Esophagus muscularis mucosa (tissue), 4 donors: ENCODE measurements at regions not wholly inside any gene's neighbourhood (a gene's known extent, or its start where the extent isn't known, plus 50 kb on each side); places are given as distances from the start of the nearest gene placed in this dataset.

Source experiments
- DNase-seq: peaks from one replicate; pipeline ENCODE4 v3.0.0-alpha.2; 2017; ENCODE audit errors: extremely low spot score
- H3K27ac ChIP-seq, 4 donors: fragments of 200-600 bp; sonication (generic); replicated peaks in 1 of 4; 1 replicate in 3 of 4; 2 replicates in 1 of 4; pipeline ENCODE4 v1.5.1; 2016 to 2019; ENCODE audit warnings: mild to moderate bottlenecking in 1 of 4
- H3K27me3 ChIP-seq, 4 donors: fragments of 200-600 bp; sonication (generic); one replicate each; pipeline versions ENCODE4 v1.5.1 to v1.6.0; 2016 to 2019
- H3K36me3 ChIP-seq, 4 donors: fragments of 200-600 bp; sonication (generic); one replicate each; pipeline ENCODE4 v1.5.1; 2016 to 2019
- H3K4me1 ChIP-seq, 4 donors: fragments of 200-600 bp; sonication (generic); one replicate each; pipeline ENCODE4 v1.5.1; 2016 to 2019
- H3K4me3 ChIP-seq, 4 donors: fragments of 200-600 bp; sonication (generic); 1 replicate in 2 of 4; 2 replicates in 2 of 4; pipeline ENCODE4 v1.5.1; 2016 to 2019; ENCODE audit warnings: mild to moderate bottlenecking in 4 of 4, moderate library complexity in 1 of 4
- H3K9me3 ChIP-seq, 4 donors: fragments of 200-600 bp; sonication (generic); 1 replicate in 3 of 4; 2 replicates in 1 of 4; pipeline ENCODE4 v1.5.1; 2016 to 2019
- CTCF ChIP-seq, 3 experiments: fragments of 200-600 bp in 2 of 3; fragments of 450-650 bp in 1 of 3; sonication (generic) in 2 of 3; IDR thresholded peaks; one replicate each; pipeline ENCODE4 v1.5.1; 2017 to 2019; ENCODE audit warnings: antibody characterized with exemption in 3 of 3, mild to moderate bottlenecking in 2 of 3, moderate library complexity in 1 of 3
- EP300 ChIP-seq: sonication (generic); formaldehyde crosslinking; IDR thresholded peaks from one replicate; pipeline ENCODE4 v1.6.1; 2017; ENCODE audit warnings: antibody characterized with exemption
- POLR2A ChIP-seq: fragments of 450-650 bp; IDR thresholded peaks from one replicate; pipeline ENCODE4 v1.6.1; 2017; ENCODE audit warnings: antibody characterized with exemption, moderate library complexity, mild to moderate bottlenecking, low read depth
- POLR2AphosphoS5 ChIP-seq, 2 donors: sonication (generic); formaldehyde crosslinking; IDR thresholded peaks; one replicate each; pipeline ENCODE4 v1.6.1; 2017; ENCODE audit warnings: antibody characterized with exemption in 2 of 2
- WGBS: methylation state at CpG from one replicate; pipeline ENCODE4 v1.1.5; 2018; 5-methylcytosine and 5-hydroxymethylcytosine counted together
- intact Hi-C: fragments of 100-400 bp; cut with DNase I; formaldehyde crosslinking; loops from one replicate; pipeline ENCODE4 v1.15.1; 2023

- no peaks in the 10 kb centered on the region for H3K9me3 ChIP-seq
- intact Hi-C loops: no loop called here
- no peak overlapping the region for H3K4me3 ChIP-seq
- TF ChIP-seq POLR2AphosphoS5 (IDR thresholded peaks at IDR 0.05): no peak
- no peak for TF ChIP-seq POLR2A
- no peak for TF ChIP-seq CTCF (IDR thresholded peaks at IDR 0.05)
- no peak for TF ChIP-seq EP300
- no peaks in the 10 kb centered on the region for H3K27me3 ChIP-seq
- WGBS: 69% methylated on average over 4 of the region's 4 CpGs
- H3K27ac ChIP-seq: no peak overlapping the region
- no peaks in the 10 kb centered on the region for H3K36me3 ChIP-seq
- no peak for DNase-seq
- H3K4me1 ChIP-seq: no peaks in the 10 kb centered on the region
Measured at GRCh38 chr12:28855761-28856310, 293.2 kb upstream of the FAR2 start.

GRCh38 chr12:28857369-28857768 is 291.7 kb upstream of the FAR2 start:
- intact Hi-C loops: no loop called here
- Histone ChIP-seq H3K36me3 (no peaks in the 10 kb centered on the region), H3K9me3 (no peaks in the 10 kb centered on the region), H3K4me1 (no peaks in the 10 kb centered on the region), H3K27me3 (no peaks in the 10 kb centered on the region), H3K27ac (no peak overlapping the region), H3K4me3 (no peak overlapping the region)
- DNase-seq: no peak
- TF ChIP-seq POLR2A (no peak), POLR2AphosphoS5 (IDR thresholded peaks at IDR 0.05) (no peak), CTCF (IDR thresholded peaks at IDR 0.05) (no peak), EP300 (no peak)

GRCh38 chr12:28859551-28859950 is 289.5 kb upstream of the FAR2 start:
- Histone ChIP-seq H3K4me1 (no peaks in the 10 kb centered on the region), H3K36me3 (no peaks in the 10 kb centered on the region), H3K4me3 (no peak overlapping the region), H3K9me3 (no peaks in the 10 kb centered on the region), H3K27ac (no peak overlapping the region), H3K27me3 (no peaks in the 10 kb centered on the region)
- intact Hi-C loops: no loop called here
- DNase-seq: no peak
- TF ChIP-seq POLR2A (no peak), POLR2AphosphoS5 (IDR thresholded peaks at IDR 0.05) (no peak), CTCF (IDR thresholded peaks at IDR 0.05) (no peak), EP300 (no peak)
- WGBS: 94% methylated on average over 2 of the region's 2 CpGs

- H3K27ac ChIP-seq: no peak overlapping the region
- intact Hi-C loops: no loop called here
- H3K27me3 ChIP-seq: no peaks in the 10 kb centered on the region
Measured at GRCh38 chr12:28865776-28866175, 283.3 kb upstream of the FAR2 start.

More at GRCh38 chr12:28865776-28866175, 283.3 kb upstream of the FAR2 start:
- DNase-seq: no peak
- no peak for TF ChIP-seq POLR2AphosphoS5 (IDR thresholded peaks at IDR 0.05)
- TF ChIP-seq CTCF (IDR thresholded peaks at IDR 0.05): no peak
- TF ChIP-seq POLR2A: no peak
- no peak for TF ChIP-seq EP300
- Histone ChIP-seq H3K9me3 (no peaks in the 10 kb centered on the region), H3K4me1 (peaks cover 0 to 8% (median 0%) of the 10 kb centered on the region in 4 donors), H3K4me3 (no peak overlapping the region), H3K36me3 (no peaks in the 10 kb centered on the region)
- WGBS: 62% methylated on average over 4 of the region's 4 CpGs
